ENCODE measurements at regions not wholly inside any gene's neighbourhood (a gene's known extent, or its start where the extent isn't known, plus 50 kb on each side); places are given as distances from the start of the nearest gene placed in this dataset.

DNA sequence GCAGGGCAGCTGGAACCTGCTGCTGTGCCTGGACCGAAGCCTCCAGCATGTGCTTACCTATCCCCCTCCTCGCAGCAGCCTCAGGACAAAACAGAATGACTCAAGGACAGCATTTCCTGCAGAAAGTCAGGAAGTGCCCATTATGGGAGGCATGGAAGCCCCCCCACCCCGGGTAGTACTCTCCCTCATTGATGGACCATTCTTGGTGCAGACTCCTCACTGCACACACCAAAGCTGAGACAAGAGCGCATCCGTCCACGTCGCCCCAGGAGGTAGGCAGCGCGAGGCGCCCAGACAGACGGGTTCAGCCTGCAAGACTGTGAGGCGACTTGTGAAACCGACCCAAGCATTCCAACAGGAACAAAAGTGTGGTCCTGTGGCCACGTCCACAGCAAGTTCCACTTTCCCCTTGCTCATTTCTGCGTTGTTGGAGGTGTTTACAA, 243.9 kb upstream of the ATXN7L3B start:
- TF ChIP-seq CTCF (IDR thresholded peaks at IDR 0.05) (no peak), POLR2AphosphoS5 (IDR thresholded peaks at IDR 0.05) (no peak)
